ENCODE measurements at regions not wholly inside any gene's neighbourhood (a gene's known extent, or its start where the extent isn't known, plus 50 kb on each side); places are given as distances from the start of the nearest gene placed in this dataset.

- no peaks in the 10 kb centered on the region for H3K4me1 Mint-ChIP-seq
- no CpG with 5 or more reads among the region's 1 CpG for WGBS (ENCODE audit: insufficient coverage)
- H3K4me3 Mint-ChIP-seq = no peak overlapping the region
- CTCF ChIA-PET = no interaction called here
- Histone ChIP-seq H3K4me3 (ENCODE audit: control extremely low read depth in 1 of 5, extremely low read depth in 1 of 5, insufficient read depth in 1 of 5, low read depth in 2 of 5, low read length in 4 of 5) (no peak overlapping the region), H3K4me2 (replicated peaks; ENCODE audit: low read depth, low read length, poor library complexity, severe bottlenecking) (no peak overlapping the region), H3K9ac (ENCODE audit: low read length) (no peak overlapping the region), H3K27me3 (replicated peaks in 1 of 4; ENCODE audit: control extremely low read depth in 1 of 4, control insufficient read depth in 3 of 4, insufficient read depth in 4 of 4, low read length in 3 of 4) (no peaks in the 10 kb centered on the region), H4K20me1 (ENCODE audit: control insufficient read depth, insufficient read depth, low read length, poor library complexity, severe bottlenecking) (no peaks in the 10 kb centered on the region), H3K27ac (ENCODE audit: low read length in 2 of 2) (no peak overlapping the region), H3K79me2 (ENCODE audit: control insufficient read depth, insufficient read depth, low read length) (no peaks in the 10 kb centered on the region), H3K9me3 (ENCODE audit: control extremely low read depth in 1 of 3, control insufficient read depth in 2 of 3, insufficient read depth in 1 of 3, low read length in 2 of 3) (no peaks in the 10 kb centered on the region), H3K4me1 (ENCODE audit: control insufficient read depth in 2 of 2, insufficient read depth in 2 of 2, low read length in 2 of 2) (no peaks in the 10 kb centered on the region), H2AFZ (ENCODE audit: insufficient read depth, low read depth, low read length, poor library complexity, severe bottlenecking) (no peak overlapping the region), H3K36me3 (replicated peaks in 1 of 2; ENCODE audit: control extremely low read depth in 1 of 2, control insufficient read depth in 1 of 2, extremely low read depth in 1 of 2, insufficient read depth in 2 of 2, low read length in 1 of 2) (no peaks in the 10 kb centered on the region)
- no peak overlapping the region for H3K27ac Mint-ChIP-seq
- DNase-seq (no peak), ATAC-seq (ENCODE audit: low read depth) (no peak)
- no peaks in the 10 kb centered on the region for H3K9me3 Mint-ChIP-seq (ENCODE audit: insufficient read depth)
- H3K27me3 Mint-ChIP-seq = no peaks in the 10 kb centered on the region
- no peak for TF ChIP-seq EZH2 (IDR thresholded peaks at IDR 0.05; ENCODE audit: borderline replicate concordance, insufficient read depth, low read depth, low read length, poor library complexity, severe bottlenecking)
- no peak for TF ChIP-seq CTCF (IDR thresholded peaks at IDR 0.05)
- POLR2A ChIA-PET = no interaction called here
- intact Hi-C loops (cut with micrococcal nuclease) = no loop called here
Observed at GRCh38 chrX:125137521-125137920, 182.2 kb upstream of the TEX13C start.

GRCh38 chrX:125150231-125150630 is 169.4 kb upstream of the TEX13C start:
- Histone ChIP-seq H3K9ac (ENCODE audit: low read length) (no peak overlapping the region), H3K4me3 (ENCODE audit: control extremely low read depth in 1 of 5, extremely low read depth in 1 of 5, insufficient read depth in 1 of 5, low read depth in 2 of 5, low read length in 4 of 5) (no peak overlapping the region), H3K79me2 (ENCODE audit: control insufficient read depth, insufficient read depth, low read length) (no peaks in the 10 kb centered on the region), H3K4me2 (replicated peaks; ENCODE audit: low read depth, low read length, poor library complexity, severe bottlenecking) (no peak overlapping the region), H3K36me3 (replicated peaks in 1 of 2; ENCODE audit: control extremely low read depth in 1 of 2, control insufficient read depth in 1 of 2, extremely low read depth in 1 of 2, insufficient read depth in 2 of 2, low read length in 1 of 2) (no peaks in the 10 kb centered on the region), H3K27me3 (replicated peaks in 1 of 4; ENCODE audit: control extremely low read depth in 1 of 4, control insufficient read depth in 3 of 4, insufficient read depth in 4 of 4, low read length in 3 of 4) (no peaks in the 10 kb centered on the region), H2AFZ (ENCODE audit: insufficient read depth, low read depth, low read length, poor library complexity, severe bottlenecking) (no peak overlapping the region), H3K4me1 (ENCODE audit: control insufficient read depth in 2 of 2, insufficient read depth in 2 of 2, low read length in 2 of 2) (no peaks in the 10 kb centered on the region), H3K27ac (ENCODE audit: low read length in 2 of 2) (no peak overlapping the region), H3K9me3 (ENCODE audit: control extremely low read depth in 1 of 3, control insufficient read depth in 2 of 3, insufficient read depth in 1 of 3, low read length in 2 of 3) (no peaks in the 10 kb centered on the region), H4K20me1 (ENCODE audit: control insufficient read depth, insufficient read depth, low read length, poor library complexity, severe bottlenecking) (no peaks in the 10 kb centered on the region)
- Mint-ChIP-seq H3K27ac (no peak overlapping the region), H3K4me1 (no peaks in the 10 kb centered on the region), H3K9me3 (ENCODE audit: insufficient read depth) (no peaks in the 10 kb centered on the region), H3K4me3 (no peak overlapping the region), H3K27me3 (no peaks in the 10 kb centered on the region)
- ChIA-PET CTCF (no interaction called here), POLR2A (no interaction called here)
- no peak for TF ChIP-seq CTCF (IDR thresholded peaks at IDR 0.05)
- no peak for TF ChIP-seq EZH2 (IDR thresholded peaks at IDR 0.05; ENCODE audit: borderline replicate concordance, insufficient read depth, low read depth, low read length, poor library complexity, severe bottlenecking)
- no peak for DNase-seq
- intact Hi-C loops (cut with micrococcal nuclease) = no loop called here
- ATAC-seq (ENCODE audit: low read depth) = no peak
- WGBS (ENCODE audit: insufficient coverage) = no CpG with 5 or more reads among the region's 2 CpGs
